ENCODE measurements at regions not wholly inside any gene's neighbourhood (a gene's known extent, or its start where the extent isn't known, plus 50 kb on each side); places are given as distances from the start of the nearest gene placed in this dataset.

- no peak for DNase-seq (ENCODE audit: low spot score)
- Mint-ChIP-seq H3K4me1 (ENCODE audit: low read depth) (no peaks in the 10 kb centered on the region), H3K27me3 (ENCODE audit: low read depth) (peaks cover 2% of the 10 kb centered on the region), H3K9me3 (no peaks in the 10 kb centered on the region), H3K36me3 (ENCODE audit: low read depth) (no peaks in the 10 kb centered on the region), H3K27ac (no peak overlapping the region), H3K4me3 (no peak overlapping the region)
These were observed 678.1 kb upstream of the SLC8A1 start for GRCh38 chr2:41129988-41130387.

- Mint-ChIP-seq H3K36me3 (ENCODE audit: low read depth) (no peaks in the 10 kb centered on the region), H3K9me3 (no peaks in the 10 kb centered on the region), H3K27me3 (ENCODE audit: low read depth) (no peaks in the 10 kb centered on the region), H3K27ac (no peak overlapping the region), H3K4me1 (ENCODE audit: low read depth) (no peaks in the 10 kb centered on the region), H3K4me3 (no peak overlapping the region)
- no peak for DNase-seq (ENCODE audit: low spot score)
These were observed 685.1 kb upstream of the SLC8A1 start for GRCh38 chr2:41137031-41137430.

GRCh38 chr2:41141146-41141791, 689.4 kb upstream of the SLC8A1 start:
- H3K4me3 Mint-ChIP-seq: no peak overlapping the region
- no peaks in the 10 kb centered on the region for H3K9me3 Mint-ChIP-seq
- no peaks in the 10 kb centered on the region for H3K27me3 Mint-ChIP-seq (ENCODE audit: low read depth)
- H3K27ac Mint-ChIP-seq: no peak overlapping the region
- H3K36me3 Mint-ChIP-seq (ENCODE audit: low read depth): no peaks in the 10 kb centered on the region
- H3K4me1 Mint-ChIP-seq (ENCODE audit: low read depth): no peaks in the 10 kb centered on the region
- no peak for DNase-seq (ENCODE audit: low spot score)

GRCh38 chr2:41142478-41142877, 690.6 kb upstream of the SLC8A1 start:
- no peak overlapping the region for H3K27ac Mint-ChIP-seq
- no peaks in the 10 kb centered on the region for H3K9me3 Mint-ChIP-seq
- H3K27me3 Mint-ChIP-seq (ENCODE audit: low read depth): no peaks in the 10 kb centered on the region
- no peak for DNase-seq (ENCODE audit: low spot score)
- no peaks in the 10 kb centered on the region for H3K4me1 Mint-ChIP-seq (ENCODE audit: low read depth)
- H3K36me3 Mint-ChIP-seq (ENCODE audit: low read depth): no peaks in the 10 kb centered on the region
- no peak overlapping the region for H3K4me3 Mint-ChIP-seq

GRCh38 chr2:41145066-41145465, 693.2 kb upstream of the SLC8A1 start:
- H3K36me3 Mint-ChIP-seq (ENCODE audit: low read depth): no peaks in the 10 kb centered on the region

GRCh38 chr2:41149054-41149453, 697.2 kb upstream of the SLC8A1 start:
- no peaks in the 10 kb centered on the region for H3K9me3 Mint-ChIP-seq
- no peak for DNase-seq (ENCODE audit: low spot score)
- H3K4me1 Mint-ChIP-seq (ENCODE audit: low read depth): no peaks in the 10 kb centered on the region
- no peaks in the 10 kb centered on the region for H3K36me3 Mint-ChIP-seq (ENCODE audit: low read depth)
- no peak overlapping the region for H3K27ac Mint-ChIP-seq
- H3K4me3 Mint-ChIP-seq: no peak overlapping the region
- no peaks in the 10 kb centered on the region for H3K27me3 Mint-ChIP-seq (ENCODE audit: low read depth)

More at GRCh38 chr2:41145066-41145465, 693.2 kb upstream of the SLC8A1 start:
- Mint-ChIP-seq H3K4me1 (ENCODE audit: low read depth) (no peaks in the 10 kb centered on the region), H3K27ac (no peak overlapping the region), H3K27me3 (ENCODE audit: low read depth) (no peaks in the 10 kb centered on the region), H3K4me3 (no peak overlapping the region), H3K9me3 (no peaks in the 10 kb centered on the region)
- DNase-seq (ENCODE audit: low spot score): no peak

- H3K27me3 Mint-ChIP-seq (ENCODE audit: low read depth): no peaks in the 10 kb centered on the region
- H3K9me3 Mint-ChIP-seq: no peaks in the 10 kb centered on the region
- no peaks in the 10 kb centered on the region for H3K4me1 Mint-ChIP-seq (ENCODE audit: low read depth)
- no peak for DNase-seq (ENCODE audit: low spot score)
- H3K4me3 Mint-ChIP-seq: no peak overlapping the region
- H3K36me3 Mint-ChIP-seq (ENCODE audit: low read depth): no peaks in the 10 kb centered on the region
- H3K27ac Mint-ChIP-seq: no peak overlapping the region
These were observed 699.9 kb upstream of the SLC8A1 start for GRCh38 chr2:41151746-41152145.

- H3K4me3 Mint-ChIP-seq: no peak overlapping the region
- no peaks in the 10 kb centered on the region for H3K9me3 Mint-ChIP-seq
- no peak for DNase-seq (ENCODE audit: low spot score)
- H3K27ac Mint-ChIP-seq: no peak overlapping the region
- H3K27me3 Mint-ChIP-seq (ENCODE audit: low read depth): no peaks in the 10 kb centered on the region
- H3K4me1 Mint-ChIP-seq (ENCODE audit: low read depth): no peaks in the 10 kb centered on the region
- H3K36me3 Mint-ChIP-seq (ENCODE audit: low read depth): no peaks in the 10 kb centered on the region
These were observed 700.4 kb upstream of the SLC8A1 start for GRCh38 chr2:41152318-41152717.

- Mint-ChIP-seq H3K27me3 (ENCODE audit: low read depth) (no peaks in the 10 kb centered on the region), H3K4me3 (no peak overlapping the region), H3K4me1 (ENCODE audit: low read depth) (no peaks in the 10 kb centered on the region), H3K27ac (no peak overlapping the region), H3K36me3 (ENCODE audit: low read depth) (no peaks in the 10 kb centered on the region), H3K9me3 (no peaks in the 10 kb centered on the region)
- DNase-seq (ENCODE audit: low spot score): peak; percentile 4
These were observed 708.5 kb upstream of the SLC8A1 start for GRCh38 chr2:41160439-41160838.

- Mint-ChIP-seq H3K27me3 (ENCODE audit: low read depth) (no peaks in the 10 kb centered on the region), H3K4me3 (no peak overlapping the region), H3K27ac (no peak overlapping the region), H3K36me3 (ENCODE audit: low read depth) (no peaks in the 10 kb centered on the region), H3K9me3 (no peaks in the 10 kb centered on the region), H3K4me1 (ENCODE audit: low read depth) (no peaks in the 10 kb centered on the region)
- DNase-seq (ENCODE audit: low spot score): no peak
These were observed 715.1 kb upstream of the SLC8A1 start for GRCh38 chr2:41167014-41167413.

GRCh38 chr2:41169744-41170143, 717.9 kb upstream of the SLC8A1 start:
- no peak for DNase-seq (ENCODE audit: low spot score)
- Mint-ChIP-seq H3K4me3 (no peak overlapping the region), H3K27me3 (ENCODE audit: low read depth) (no peaks in the 10 kb centered on the region), H3K4me1 (ENCODE audit: low read depth) (no peaks in the 10 kb centered on the region), H3K36me3 (ENCODE audit: low read depth) (no peaks in the 10 kb centered on the region), H3K27ac (no peak overlapping the region), H3K9me3 (no peaks in the 10 kb centered on the region)

GRCh38 chr2:41170589-41170988, 718.7 kb upstream of the SLC8A1 start:
- no peak for DNase-seq (ENCODE audit: low spot score)
- Mint-ChIP-seq H3K4me1 (ENCODE audit: low read depth) (no peaks in the 10 kb centered on the region), H3K36me3 (ENCODE audit: low read depth) (no peaks in the 10 kb centered on the region), H3K4me3 (no peak overlapping the region), H3K27me3 (ENCODE audit: low read depth) (no peaks in the 10 kb centered on the region), H3K27ac (no peak overlapping the region), H3K9me3 (no peaks in the 10 kb centered on the region)

- no peak for DNase-seq (ENCODE audit: low spot score)
- Mint-ChIP-seq H3K27me3 (ENCODE audit: low read depth) (no peaks in the 10 kb centered on the region), H3K36me3 (ENCODE audit: low read depth) (no peaks in the 10 kb centered on the region), H3K4me1 (ENCODE audit: low read depth) (no peaks in the 10 kb centered on the region), H3K27ac (no peak overlapping the region), H3K9me3 (peaks cover 4% of the 10 kb centered on the region), H3K4me3 (no peak overlapping the region)
These were observed 728.5 kb upstream of the SLC8A1 start for GRCh38 chr2:41180387-41180786.

GRCh38 chr2:41182961-41183360, 731.1 kb upstream of the SLC8A1 start:
- no peak for DNase-seq (ENCODE audit: low spot score)
- Mint-ChIP-seq H3K27ac (no peak overlapping the region), H3K4me3 (no peak overlapping the region), H3K4me1 (ENCODE audit: low read depth) (no peaks in the 10 kb centered on the region), H3K9me3 (peaks cover 4% of the 10 kb centered on the region), H3K27me3 (ENCODE audit: low read depth) (no peaks in the 10 kb centered on the region), H3K36me3 (ENCODE audit: low read depth) (no peaks in the 10 kb centered on the region)

GRCh38 chr2:41187376-41188122, 735.7 kb upstream of the SLC8A1 start:
- H3K27ac Mint-ChIP-seq: no peak overlapping the region
- H3K4me3 Mint-ChIP-seq: no peak overlapping the region

More at GRCh38 chr2:41187376-41188122, 735.7 kb upstream of the SLC8A1 start:
- Mint-ChIP-seq H3K9me3 (no peaks in the 10 kb centered on the region), H3K4me1 (ENCODE audit: low read depth) (no peaks in the 10 kb centered on the region), H3K36me3 (ENCODE audit: low read depth) (no peaks in the 10 kb centered on the region), H3K27me3 (ENCODE audit: low read depth) (no peaks in the 10 kb centered on the region)
- no peak for DNase-seq (ENCODE audit: low spot score)

All from T-helper 2 cell treated with Interferon-gamma antibody and Interleukin-4, amounts not matched to agents 5 μg/mL and 100 μg/mL, for 36 hours (primary cell).